WTC11 (cell line): ENCODE measurements at regions not wholly inside any gene's neighbourhood (a gene's known extent, or its start where the extent isn't known, plus 50 kb on each side); places are given as distances from the start of the nearest gene placed in this dataset.

Experiments used
- ATAC-seq: fragments of 200-7000 bp; cut with Tn5 transposase; 2 replicates; pipeline ENCODE4 v1.10.0; 2021; ENCODE audit warnings: mild to moderate bottlenecking, moderate library complexity
- CTCF ChIA-PET: fragments of 300-600 bp; sonication (Branson Sonifier 250); formaldehyde crosslinking; loops from one replicate; lab custom pipeline; 2021; ENCODE audit warnings: antibody characterized with exemption; lab: Charles Lee
- POLR2A ChIA-PET: fragments of 350-600 bp; sonication (Branson Sonifier 250); formaldehyde crosslinking; loops from one replicate; lab custom pipeline; 2021; ENCODE audit warnings: antibody characterized with exemption; lab: Charles Lee
- DNase-seq: peaks from one replicate; pipeline ENCODE4 v3.0.0; 2021; ENCODE audit warnings: low spot score
- H3K27ac Mint-ChIP-seq: 2 replicates; pipeline ENCODE4 v1.8.0; 2021; ENCODE audit warnings: mixed read lengths
- H3K27me3 Mint-ChIP-seq: 2 replicates; pipeline ENCODE4 v1.8.0; 2021; ENCODE audit warnings: low read depth, mild to moderate bottlenecking, moderate library complexity, mixed read lengths
- H3K36me3 Mint-ChIP-seq: 2 replicates; pipeline ENCODE4 v1.8.0; 2021; ENCODE audit warnings: mixed read lengths
- H3K4me1 Mint-ChIP-seq: 2 replicates; pipeline ENCODE4 v1.8.0; 2022; ENCODE audit warnings: mixed read lengths
- H3K4me3 Mint-ChIP-seq: 2 replicates; pipeline ENCODE4 v1.8.0; 2021; ENCODE audit warnings: mild to moderate bottlenecking, moderate library complexity, mixed read lengths
- H3K9me3 Mint-ChIP-seq: 2 replicates; pipeline ENCODE4 v1.8.0; 2021; ENCODE audit warnings: mixed read lengths
- ATF1 ChIP-seq: sonication (generic); formaldehyde crosslinking; IDR thresholded peaks from 2 replicates; pipeline ENCODE4 v1.8.1; 2023; ENCODE audit warnings: mild to moderate bottlenecking, moderate library complexity, missing genetic modification reagents
- ATF2 ChIP-seq: sonication (generic); formaldehyde crosslinking; IDR thresholded peaks from 2 replicates; pipeline ENCODE4 v1.8.1; 2022; ENCODE audit warnings: low read depth, missing genetic modification reagents, borderline replicate concordance
- E2F4 ChIP-seq: sonication (generic); formaldehyde crosslinking; IDR thresholded peaks from 2 replicates; pipeline ENCODE4 v1.8.1; 2022; ENCODE audit warnings: low read depth, mild to moderate bottlenecking, moderate library complexity, missing genetic modification reagents, borderline replicate concordance
- EMX1 ChIP-seq: fragments of 250-450 bp; sonication (Bioruptor Pico); IDR thresholded peaks from 2 replicates; pipeline ENCODE4 v1.8.0; 2021; ENCODE audit warnings: mild to moderate bottlenecking
- ERG ChIP-seq: fragments of 250-450 bp; sonication (Bioruptor Pico); IDR thresholded peaks from 2 replicates; pipeline ENCODE4 v1.8.0; 2021; ENCODE audit warnings: mild to moderate bottlenecking
- FOXK1 ChIP-seq: sonication (generic); formaldehyde crosslinking; IDR thresholded peaks from 2 replicates; pipeline ENCODE4 v1.8.0; 2022; ENCODE audit warnings: mild to moderate bottlenecking, moderate library complexity, missing genetic modification reagents
- GRHL2 ChIP-seq: fragments of 250-450 bp; sonication (Bioruptor Pico); IDR thresholded peaks from 2 replicates; pipeline ENCODE4 v1.8.0; 2022; ENCODE audit warnings: mild to moderate bottlenecking, moderate library complexity; ENCODE audit not compliant: insufficient replicate concordance, severe bottlenecking
- MLX ChIP-seq: sonication (generic); formaldehyde crosslinking; IDR thresholded peaks from 2 replicates; pipeline ENCODE4 v1.8.1; 2023; ENCODE audit warnings: mild to moderate bottlenecking, missing genetic modification reagents, moderate library complexity
- NR1H2 ChIP-seq: sonication (generic); formaldehyde crosslinking; IDR thresholded peaks from 2 replicates; pipeline ENCODE4 v1.9.0; 2021; ENCODE audit warnings: mild to moderate bottlenecking, moderate library complexity, missing genetic modification reagents
- RORB ChIP-seq: fragments of 250-450 bp; sonication (Bioruptor Pico); IDR thresholded peaks from 2 replicates; pipeline ENCODE4 v1.9.0; 2021; ENCODE audit warnings: mild to moderate bottlenecking
- SOX15 ChIP-seq: fragments of 250-450 bp; sonication (Bioruptor Pico); IDR thresholded peaks from 2 replicates; pipeline ENCODE4 v1.9.0; 2021; ENCODE audit warnings: mild to moderate bottlenecking
- STAT6 ChIP-seq: sonication (generic); formaldehyde crosslinking; conservative IDR thresholded peaks from 2 replicates; pipeline ENCODE4 v1.8.1; 2023; ENCODE audit warnings: mild to moderate bottlenecking, low read depth, missing genetic modification reagents, moderate library complexity
- TP53 ChIP-seq: sonication (generic); formaldehyde crosslinking; IDR thresholded peaks from 2 replicates; pipeline ENCODE4 v1.8.1; 2023; ENCODE audit warnings: mild to moderate bottlenecking, missing genetic modification reagents
- ZBTB21 ChIP-seq: sonication (generic); formaldehyde crosslinking; IDR thresholded peaks from 2 replicates; pipeline ENCODE4 v1.8.1; 2023; ENCODE audit warnings: mild to moderate bottlenecking, missing genetic modification reagents, borderline replicate concordance
- ZNF121 ChIP-seq: sonication (generic); formaldehyde crosslinking; IDR thresholded peaks from 2 replicates; pipeline ENCODE4 v1.8.0; 2023; ENCODE audit warnings: missing genetic modification reagents
- ZNF263 ChIP-seq: sonication (generic); formaldehyde crosslinking; IDR thresholded peaks from 2 replicates; pipeline ENCODE4 v1.8.1; 2022; ENCODE audit warnings: low read depth, mild to moderate bottlenecking, moderate library complexity, missing genetic modification reagents
- TF ChIP-seq, protein P1 (sequence below): fragments of 250-450 bp; sonication (Bioruptor Pico); IDR thresholded peaks from 2 replicates; pipeline ENCODE4 v2.1.2; 2022; ENCODE audit warnings: mild to moderate bottlenecking, moderate library complexity
- TF ChIP-seq, protein P2 (sequence below): fragments of 250-450 bp; sonication (Bioruptor Pico); IDR thresholded peaks from 2 replicates; pipeline ENCODE4 v1.9.0; 2021; ENCODE audit warnings: mild to moderate bottlenecking
- TF ChIP-seq, protein P3 (sequence below): sonication (generic); formaldehyde crosslinking; IDR thresholded peaks from 2 replicates; pipeline ENCODE4 v1.8.1; 2023; ENCODE audit warnings: mild to moderate bottlenecking, missing genetic modification reagents
- TF ChIP-seq, protein P4 (sequence below): sonication (generic); formaldehyde crosslinking; IDR thresholded peaks from 2 replicates; pipeline ENCODE4 v1.8.0; 2022; ENCODE audit warnings: missing genetic modification reagents

DNA sequence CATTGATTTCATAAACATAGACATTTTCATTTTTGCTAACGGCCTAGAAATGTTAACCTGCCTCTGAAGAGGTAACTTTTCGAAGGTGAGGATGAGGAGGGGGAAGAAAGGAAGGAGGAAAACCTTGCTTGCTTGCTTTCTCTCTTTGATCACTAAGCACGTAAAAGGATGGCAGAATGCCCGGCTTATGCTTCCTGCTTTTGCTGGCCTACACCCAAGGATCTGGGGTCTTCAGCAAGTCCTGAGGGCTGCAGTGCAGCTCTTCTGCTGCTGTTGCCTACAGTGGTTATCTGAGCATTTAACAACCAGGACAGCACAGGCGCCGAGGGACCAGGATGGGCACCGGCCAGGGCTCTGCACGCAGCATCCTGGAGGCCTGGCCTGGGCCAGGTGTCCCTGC is 150.8 kb upstream of the TAB2 start:
- ChIA-PET CTCF (interaction anchor here (1.4 kb wide), 1 partner anchor 607 kb away, joined by 3 read pairs; no protein-coding TSS in a partner anchor), POLR2A (no interaction called here)
- DNase-seq (no peak), ATAC-seq (no peak)
- Mint-ChIP-seq H3K27ac (no peak overlapping the region), H3K4me3 (no peak overlapping the region), H3K36me3 (no peaks in the 10 kb centered on the region), H3K9me3 (no peaks in the 10 kb centered on the region), H3K27me3 (no peaks in the 10 kb centered on the region), H3K4me1 (no peaks in the 10 kb centered on the region; the same call in 1 of the 2 replicates)
- TF ChIP-seq, protein P1, sequence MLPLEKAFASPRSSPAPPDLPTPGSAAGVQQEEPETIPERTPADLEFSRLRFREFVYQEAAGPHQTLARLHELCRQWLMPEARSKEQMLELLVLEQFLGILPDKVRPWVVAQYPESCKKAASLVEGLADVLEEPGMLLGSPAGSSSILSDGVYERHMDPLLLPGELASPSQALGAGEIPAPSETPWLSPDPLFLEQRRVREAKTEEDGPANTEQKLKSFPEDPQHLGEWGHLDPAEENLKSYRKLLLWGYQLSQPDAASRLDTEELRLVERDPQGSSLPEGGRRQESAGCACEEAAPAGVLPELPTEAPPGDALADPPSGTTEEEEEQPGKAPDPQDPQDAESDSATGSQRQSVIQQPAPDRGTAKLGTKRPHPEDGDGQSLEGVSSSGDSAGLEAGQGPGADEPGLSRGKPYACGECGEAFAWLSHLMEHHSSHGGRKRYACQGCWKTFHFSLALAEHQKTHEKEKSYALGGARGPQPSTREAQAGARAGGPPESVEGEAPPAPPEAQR (CRISPR knock-in tag), result no peak
- TF ChIP-seq MLX (CRISPR knock-in tag), result no peak
- TF ChIP-seq ERG (CRISPR knock-in tag), result no peak
- TF ChIP-seq ATF2, result no peak
- TF ChIP-seq ZNF121 (CRISPR knock-in tag), result no peak
- TF ChIP-seq ZBTB21 (CRISPR knock-in tag), result no peak
- TF ChIP-seq TP53 (CRISPR knock-in tag), result no peak
- TF ChIP-seq E2F4 (CRISPR knock-in tag), result no peak
- TF ChIP-seq NR1H2 (CRISPR knock-in tag), result no peak
- no peak for TF ChIP-seq SOX15
- TF ChIP-seq RORB (CRISPR knock-in tag), result no peak
- TF ChIP-seq ATF1, result no peak

DNA sequence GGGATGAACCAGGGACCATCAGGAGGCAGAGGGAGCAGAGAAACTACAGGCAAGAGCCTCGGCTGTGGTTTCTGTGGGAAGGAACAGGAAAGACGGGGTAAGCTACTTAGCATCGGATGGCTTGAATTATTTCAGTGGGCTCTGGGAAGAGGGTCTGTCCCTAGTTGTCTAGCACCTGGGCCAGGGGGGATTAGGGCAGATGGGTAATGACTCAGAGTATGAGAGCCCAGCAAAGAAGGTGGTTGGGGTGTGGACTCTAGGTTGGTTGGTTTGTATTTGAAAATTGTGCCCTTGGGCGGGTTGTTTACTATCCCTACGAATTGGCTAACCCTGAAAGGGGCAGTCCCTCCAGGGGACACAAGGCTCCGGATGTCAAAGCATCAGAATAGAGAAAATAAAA is 148.5 kb upstream of the TAB2 start:
- ATAC-seq (no peak), DNase-seq (no peak)
- no peaks in the 10 kb centered on the region for H3K27me3 Mint-ChIP-seq
- H3K4me3 Mint-ChIP-seq, result no peak overlapping the region
- H3K4me1 Mint-ChIP-seq, result no peaks in the 10 kb centered on the region; the same call in 1 of the 2 replicates
- H3K27ac Mint-ChIP-seq, result no peak overlapping the region
- POLR2A ChIA-PET, result no interaction called here
- no peaks in the 10 kb centered on the region for H3K36me3 Mint-ChIP-seq
- no peaks in the 10 kb centered on the region for H3K9me3 Mint-ChIP-seq
- CTCF ChIA-PET, result no interaction called here
- TF ChIP-seq FOXK1, result no peak
- TF ChIP-seq, protein P2, sequence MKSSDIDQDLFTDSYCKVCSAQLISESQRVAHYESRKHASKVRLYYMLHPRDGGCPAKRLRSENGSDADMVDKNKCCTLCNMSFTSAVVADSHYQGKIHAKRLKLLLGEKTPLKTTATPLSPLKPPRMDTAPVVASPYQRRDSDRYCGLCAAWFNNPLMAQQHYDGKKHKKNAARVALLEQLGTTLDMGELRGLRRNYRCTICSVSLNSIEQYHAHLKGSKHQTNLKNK (CRISPR knock-in tag), result no peak
- TF ChIP-seq ZBTB21 (CRISPR knock-in tag), result no peak
- no peak for TF ChIP-seq EMX1
- TF ChIP-seq, protein P3, sequence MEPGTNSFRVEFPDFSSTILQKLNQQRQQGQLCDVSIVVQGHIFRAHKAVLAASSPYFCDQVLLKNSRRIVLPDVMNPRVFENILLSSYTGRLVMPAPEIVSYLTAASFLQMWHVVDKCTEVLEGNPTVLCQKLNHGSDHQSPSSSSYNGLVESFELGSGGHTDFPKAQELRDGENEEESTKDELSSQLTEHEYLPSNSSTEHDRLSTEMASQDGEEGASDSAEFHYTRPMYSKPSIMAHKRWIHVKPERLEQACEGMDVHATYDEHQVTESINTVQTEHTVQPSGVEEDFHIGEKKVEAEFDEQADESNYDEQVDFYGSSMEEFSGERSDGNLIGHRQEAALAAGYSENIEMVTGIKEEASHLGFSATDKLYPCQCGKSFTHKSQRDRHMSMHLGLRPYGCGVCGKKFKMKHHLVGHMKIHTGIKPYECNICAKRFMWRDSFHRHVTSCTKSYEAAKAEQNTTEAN (CRISPR knock-in tag), result no peak
- TF ChIP-seq ZNF263 (CRISPR knock-in tag), result no peak
- TF ChIP-seq, protein P4, sequence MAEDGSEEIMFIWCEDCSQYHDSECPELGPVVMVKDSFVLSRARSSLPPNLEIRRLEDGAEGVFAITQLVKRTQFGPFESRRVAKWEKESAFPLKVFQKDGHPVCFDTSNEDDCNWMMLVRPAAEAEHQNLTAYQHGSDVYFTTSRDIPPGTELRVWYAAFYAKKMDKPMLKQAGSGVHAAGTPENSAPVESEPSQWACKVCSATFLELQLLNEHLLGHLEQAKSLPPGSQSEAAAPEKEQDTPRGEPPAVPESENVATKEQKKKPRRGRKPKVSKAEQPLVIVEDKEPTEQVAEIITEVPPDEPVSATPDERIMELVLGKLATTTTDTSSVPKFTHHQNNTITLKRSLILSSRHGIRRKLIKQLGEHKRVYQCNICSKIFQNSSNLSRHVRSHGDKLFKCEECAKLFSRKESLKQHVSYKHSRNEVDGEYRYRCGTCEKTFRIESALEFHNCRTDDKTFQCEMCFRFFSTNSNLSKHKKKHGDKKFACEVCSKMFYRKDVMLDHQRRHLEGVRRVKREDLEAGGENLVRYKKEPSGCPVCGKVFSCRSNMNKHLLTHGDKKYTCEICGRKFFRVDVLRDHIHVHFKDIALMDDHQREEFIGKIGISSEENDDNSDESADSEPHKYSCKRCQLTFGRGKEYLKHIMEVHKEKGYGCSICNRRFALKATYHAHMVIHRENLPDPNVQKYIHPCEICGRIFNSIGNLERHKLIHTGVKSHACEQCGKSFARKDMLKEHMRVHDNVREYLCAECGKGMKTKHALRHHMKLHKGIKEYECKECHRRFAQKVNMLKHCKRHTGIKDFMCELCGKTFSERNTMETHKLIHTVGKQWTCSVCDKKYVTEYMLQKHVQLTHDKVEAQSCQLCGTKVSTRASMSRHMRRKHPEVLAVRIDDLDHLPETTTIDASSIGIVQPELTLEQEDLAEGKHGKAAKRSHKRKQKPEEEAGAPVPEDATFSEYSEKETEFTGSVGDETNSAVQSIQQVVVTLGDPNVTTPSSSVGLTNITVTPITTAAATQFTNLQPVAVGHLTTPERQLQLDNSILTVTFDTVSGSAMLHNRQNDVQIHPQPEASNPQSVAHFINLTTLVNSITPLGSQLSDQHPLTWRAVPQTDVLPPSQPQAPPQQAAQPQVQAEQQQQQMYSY (CRISPR knock-in tag), result no peak
- TF ChIP-seq GRHL2 (CRISPR knock-in tag), result no peak
- no peak for TF ChIP-seq SOX15
- TF ChIP-seq STAT6 (CRISPR knock-in tag), result no peak
